Liver (tissue), 3 donors: ENCODE measurements at regions not wholly inside any gene's neighbourhood (a gene's known extent, or its start where the extent isn't known, plus 50 kb on each side); places are given as distances from the start of the nearest gene placed in this dataset.

Experiments used
- ATF3 ChIP-seq: IDR thresholded peaks from 2 replicates; pipeline ENCODE4 v1.6.1; 2016; ENCODE audit warnings: antibody characterized with exemption
- JUND ChIP-seq, 2 donors: IDR thresholded peaks; 2 replicates each; pipeline ENCODE4 v1.6.1; 2016; ENCODE audit warnings: antibody characterized with exemption in 2 of 2
- RAD21 ChIP-seq, 2 donors: IDR thresholded peaks; 2 replicates each; pipeline ENCODE4 v1.6.1; 2016; ENCODE audit warnings: antibody characterized with exemption in 2 of 2, mild to moderate bottlenecking in 2 of 2
- TF ChIP-seq, protein P1 (sequence below): fragments of 150-350 bp; IDR thresholded peaks from 2 replicates; pipeline ENCODE4 v1.5.1; 2017; ENCODE audit warnings: improper control_type of control experiment, low read depth, low read length; ENCODE audit not compliant: missing input control
- donor health status: healthy.
- donor health status: healthy.

DNA sequence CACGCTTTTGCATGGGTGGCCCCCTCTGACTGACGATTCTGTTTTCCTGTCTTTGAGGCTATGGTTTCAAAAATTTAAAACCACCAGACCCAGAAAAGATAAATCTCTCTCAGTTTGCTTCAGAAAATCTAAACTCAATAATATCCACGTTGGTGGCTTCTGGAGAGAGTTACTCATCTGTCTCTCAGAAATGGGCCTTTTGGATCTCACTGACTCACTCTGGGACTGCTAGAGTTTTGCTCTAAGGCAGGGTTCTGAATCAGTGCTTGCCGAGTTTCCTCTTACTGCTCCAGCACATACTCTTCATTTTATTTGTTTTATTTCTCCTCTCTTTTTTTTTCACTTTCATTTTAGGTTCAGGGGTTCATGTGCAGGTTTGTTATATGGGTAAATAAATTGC lies 305.7 kb downstream of the BLID start:
- TF ChIP-seq, protein P1, sequence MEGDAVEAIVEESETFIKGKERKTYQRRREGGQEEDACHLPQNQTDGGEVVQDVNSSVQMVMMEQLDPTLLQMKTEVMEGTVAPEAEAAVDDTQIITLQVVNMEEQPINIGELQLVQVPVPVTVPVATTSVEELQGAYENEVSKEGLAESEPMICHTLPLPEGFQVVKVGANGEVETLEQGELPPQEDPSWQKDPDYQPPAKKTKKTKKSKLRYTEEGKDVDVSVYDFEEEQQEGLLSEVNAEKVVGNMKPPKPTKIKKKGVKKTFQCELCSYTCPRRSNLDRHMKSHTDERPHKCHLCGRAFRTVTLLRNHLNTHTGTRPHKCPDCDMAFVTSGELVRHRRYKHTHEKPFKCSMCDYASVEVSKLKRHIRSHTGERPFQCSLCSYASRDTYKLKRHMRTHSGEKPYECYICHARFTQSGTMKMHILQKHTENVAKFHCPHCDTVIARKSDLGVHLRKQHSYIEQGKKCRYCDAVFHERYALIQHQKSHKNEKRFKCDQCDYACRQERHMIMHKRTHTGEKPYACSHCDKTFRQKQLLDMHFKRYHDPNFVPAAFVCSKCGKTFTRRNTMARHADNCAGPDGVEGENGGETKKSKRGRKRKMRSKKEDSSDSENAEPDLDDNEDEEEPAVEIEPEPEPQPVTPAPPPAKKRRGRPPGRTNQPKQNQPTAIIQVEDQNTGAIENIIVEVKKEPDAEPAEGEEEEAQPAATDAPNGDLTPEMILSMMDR = no peak
- TF ChIP-seq RAD21 (IDR thresholded peaks at IDR 0.05) (no peak), JUND (IDR thresholded peaks at IDR 0.05) (no peak), ATF3 (no peak)
